ENCODE measurements at regions not wholly inside any gene's neighbourhood (a gene's known extent, or its start where the extent isn't known, plus 50 kb on each side); places are given as distances from the start of the nearest gene placed in this dataset.
"Not testable (repeated sequence)": the region's sequence is repeated elsewhere in the genome, so short reads cannot be mapped to it uniquely, and the experiment has no call there.

DNA sequence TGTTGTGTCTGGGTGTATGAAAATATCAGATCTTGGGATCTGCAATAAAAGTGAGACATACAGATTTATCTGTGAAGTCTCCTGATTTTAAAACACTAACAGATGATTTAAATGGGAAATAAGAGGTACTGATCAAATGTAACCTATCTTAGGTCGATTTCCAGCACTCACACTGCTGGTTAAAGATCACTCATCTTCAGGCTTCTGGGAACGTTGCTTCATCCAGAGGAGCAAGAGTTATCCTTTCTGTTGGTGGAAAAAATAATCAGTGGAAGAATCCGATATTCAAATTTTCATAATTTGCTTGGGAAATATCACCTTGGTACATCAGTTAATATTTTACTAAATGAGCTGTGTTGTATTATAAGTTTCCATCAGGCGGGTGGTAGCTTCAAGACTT lies 876.8 kb upstream of the WWC1 start:
- TF ChIP-seq, protein P1, sequence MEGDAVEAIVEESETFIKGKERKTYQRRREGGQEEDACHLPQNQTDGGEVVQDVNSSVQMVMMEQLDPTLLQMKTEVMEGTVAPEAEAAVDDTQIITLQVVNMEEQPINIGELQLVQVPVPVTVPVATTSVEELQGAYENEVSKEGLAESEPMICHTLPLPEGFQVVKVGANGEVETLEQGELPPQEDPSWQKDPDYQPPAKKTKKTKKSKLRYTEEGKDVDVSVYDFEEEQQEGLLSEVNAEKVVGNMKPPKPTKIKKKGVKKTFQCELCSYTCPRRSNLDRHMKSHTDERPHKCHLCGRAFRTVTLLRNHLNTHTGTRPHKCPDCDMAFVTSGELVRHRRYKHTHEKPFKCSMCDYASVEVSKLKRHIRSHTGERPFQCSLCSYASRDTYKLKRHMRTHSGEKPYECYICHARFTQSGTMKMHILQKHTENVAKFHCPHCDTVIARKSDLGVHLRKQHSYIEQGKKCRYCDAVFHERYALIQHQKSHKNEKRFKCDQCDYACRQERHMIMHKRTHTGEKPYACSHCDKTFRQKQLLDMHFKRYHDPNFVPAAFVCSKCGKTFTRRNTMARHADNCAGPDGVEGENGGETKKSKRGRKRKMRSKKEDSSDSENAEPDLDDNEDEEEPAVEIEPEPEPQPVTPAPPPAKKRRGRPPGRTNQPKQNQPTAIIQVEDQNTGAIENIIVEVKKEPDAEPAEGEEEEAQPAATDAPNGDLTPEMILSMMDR (conservative IDR thresholded peaks at IDR 0.05): no peak
- H3K27ac ChIP-seq: no peak overlapping the region

DNA sequence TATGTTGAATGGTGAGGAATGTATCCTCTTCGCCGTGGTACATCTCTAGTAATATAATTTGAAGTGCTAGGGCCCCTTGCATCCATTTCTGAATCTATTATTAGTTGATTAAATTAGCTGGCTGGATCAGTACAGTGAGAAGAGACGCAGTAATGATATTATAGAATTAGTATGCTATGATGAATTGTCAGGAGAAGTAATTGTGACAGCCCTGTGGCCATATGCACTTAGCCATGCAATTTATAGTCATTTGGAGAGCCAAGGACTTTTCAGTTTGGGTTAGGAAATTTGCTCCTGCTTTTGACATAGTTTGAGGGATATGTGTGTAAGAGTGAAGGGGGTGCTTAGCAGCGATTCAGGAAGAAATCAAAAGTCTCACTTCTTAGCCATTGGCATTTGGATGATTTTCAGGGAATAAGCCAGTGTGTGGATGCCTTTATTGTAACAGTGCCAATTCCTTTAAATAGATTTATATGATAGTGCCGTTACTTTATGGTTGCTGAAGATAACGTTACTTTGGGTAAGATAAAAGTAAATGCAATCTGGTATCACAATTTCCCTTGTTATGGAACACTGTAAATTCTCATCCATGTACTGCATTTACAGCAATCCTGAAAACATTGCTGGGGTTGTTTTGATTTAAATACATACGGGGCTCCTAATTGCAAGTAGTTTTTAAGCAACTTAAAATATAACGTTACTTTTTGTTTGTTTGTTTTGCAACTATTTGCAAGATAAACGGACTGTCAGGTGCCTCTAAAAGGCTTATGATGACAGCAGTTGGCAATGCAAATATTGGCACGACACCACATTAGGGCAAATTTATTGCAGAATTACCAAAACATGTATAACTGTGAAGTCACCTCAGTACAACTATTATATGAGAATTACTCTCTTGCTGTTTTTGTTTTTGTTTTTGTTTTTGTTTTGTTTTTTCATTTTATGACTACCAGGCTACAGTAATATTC lies 875.4 kb upstream of the WWC1 start:
- H3K27ac ChIP-seq: no peak overlapping the region
- TF ChIP-seq, protein P1 (conservative IDR thresholded peaks at IDR 0.05): no peak

DNA sequence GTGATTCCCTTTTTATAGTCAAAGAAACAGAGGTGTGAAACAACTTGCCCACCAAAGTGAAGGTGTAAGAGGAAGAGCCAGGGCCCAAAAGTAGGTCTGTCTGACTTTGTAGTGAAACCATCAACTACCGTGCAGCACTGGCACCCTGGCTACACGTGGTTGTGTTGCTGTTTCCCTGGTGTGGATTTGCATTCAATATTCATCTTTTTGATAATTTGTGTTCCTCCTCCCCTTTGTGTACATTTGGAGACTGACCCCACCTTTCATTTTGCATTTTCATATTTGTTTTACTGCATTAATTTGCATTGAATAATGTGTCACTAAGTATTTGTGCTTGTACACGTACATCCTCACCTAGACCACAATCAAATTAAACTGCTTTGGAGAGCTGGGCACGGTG lies 873.8 kb upstream of the WWC1 start:
- TF ChIP-seq, protein P1 (conservative IDR thresholded peaks at IDR 0.05): no peak
- no peak overlapping the region for H3K27ac ChIP-seq

DNA sequence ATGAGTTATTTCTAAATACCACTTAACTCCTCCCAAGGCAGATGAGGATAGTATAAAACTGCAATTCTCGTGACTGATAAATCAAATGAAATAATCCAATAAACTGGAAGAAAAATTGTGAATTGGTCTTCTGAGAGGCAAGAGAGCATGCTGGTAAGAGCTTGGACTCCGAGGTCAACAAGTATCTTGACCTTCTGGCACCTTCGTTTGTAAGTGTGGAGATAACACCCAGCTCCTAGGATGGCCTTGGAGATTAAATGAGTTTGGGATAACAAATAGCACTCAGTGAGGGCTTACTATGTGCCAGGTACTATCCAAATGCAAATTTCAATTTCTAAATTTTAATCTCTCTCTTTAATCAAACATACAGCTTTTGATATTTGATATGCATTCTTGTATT lies 866.3 kb upstream of the WWC1 start:
- H3K27ac ChIP-seq: no peak overlapping the region
- TF ChIP-seq, protein P1 (conservative IDR thresholded peaks at IDR 0.05): no peak

DNA sequence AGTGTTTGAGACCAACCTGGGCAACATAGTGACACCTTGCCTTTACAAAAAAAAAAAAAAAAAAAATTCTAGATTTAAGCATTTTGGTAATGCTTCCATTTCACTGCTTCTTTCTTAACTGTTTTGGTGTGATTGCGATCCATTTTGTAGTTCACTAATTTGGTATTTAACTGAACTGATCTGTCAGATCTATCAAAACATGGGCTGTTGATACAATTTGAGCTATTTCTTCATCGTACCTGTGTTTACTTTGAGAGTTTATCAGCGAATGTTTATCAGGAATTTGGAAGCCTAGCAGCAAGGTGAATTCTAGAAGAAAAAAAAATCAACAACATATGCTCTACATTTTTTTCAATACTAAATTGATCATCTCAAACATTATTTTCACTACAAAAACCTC lies 864.9 kb upstream of the WWC1 start:
- TF ChIP-seq, protein P1 (conservative IDR thresholded peaks at IDR 0.05): no peak
- no peak overlapping the region for H3K27ac ChIP-seq

DNA sequence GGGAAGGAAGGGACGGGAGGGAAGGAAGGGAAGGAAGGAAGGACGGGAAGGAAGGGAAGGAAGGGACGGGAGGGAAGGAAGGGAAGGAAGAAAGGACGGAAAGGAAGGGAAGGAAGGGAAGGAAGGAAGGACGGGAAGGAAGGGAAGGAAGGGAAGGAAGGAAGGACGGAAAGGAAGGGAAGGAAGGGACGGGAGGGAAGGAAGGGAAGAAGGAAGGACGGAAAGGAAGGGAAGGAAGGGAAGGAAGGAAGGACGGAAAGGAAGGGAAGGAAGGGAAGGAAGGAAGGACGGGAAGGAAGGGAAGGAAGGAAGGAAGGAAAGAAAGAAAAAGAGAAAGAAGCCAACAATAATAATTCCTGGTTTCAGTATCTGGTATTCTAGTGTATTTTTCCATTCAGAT lies 863.8 kb upstream of the WWC1 start:
- not testable (repeated sequence) for H3K27ac ChIP-seq

DNA sequence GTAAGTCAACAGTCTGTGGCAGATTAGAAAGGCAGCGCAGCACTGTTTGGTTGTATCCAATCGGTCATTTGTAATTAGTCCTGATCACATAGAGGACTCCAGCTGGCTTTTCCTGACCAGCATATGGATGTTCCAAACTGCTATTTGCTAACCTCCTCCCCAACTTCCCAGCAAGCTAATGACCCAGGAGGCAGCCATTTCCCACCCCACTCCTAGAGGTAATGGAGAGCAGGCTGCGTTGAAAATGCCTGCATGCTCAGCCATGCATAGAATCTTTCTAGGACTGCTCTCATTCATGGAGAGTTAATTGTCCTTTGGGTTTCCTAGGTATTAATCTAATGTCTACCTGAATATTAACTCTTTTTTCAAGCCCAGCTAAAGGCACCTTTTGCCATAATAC lies 850.6 kb upstream of the WWC1 start:
- H3K27ac ChIP-seq: no peak overlapping the region
- TF ChIP-seq, protein P1 (conservative IDR thresholded peaks at IDR 0.05): no peak

DNA sequence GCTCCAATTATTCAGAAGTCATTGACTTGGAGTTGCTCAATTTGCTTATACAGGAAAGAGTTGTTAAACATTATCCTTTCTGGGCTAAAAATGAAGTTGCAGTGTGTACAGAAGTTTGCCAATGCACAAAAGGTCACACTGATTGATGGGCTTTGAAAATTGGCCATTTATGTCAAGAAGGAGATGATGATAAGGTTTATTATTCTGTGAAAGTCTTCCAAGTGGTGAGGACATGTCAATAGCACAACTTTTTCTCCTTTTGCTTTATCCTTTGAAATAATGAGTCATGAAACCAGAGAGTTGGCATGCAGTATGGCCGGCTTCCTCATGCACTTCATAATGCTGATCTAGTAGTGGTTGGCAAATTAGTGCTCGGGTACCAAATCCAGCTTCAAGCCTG lies 848.5 kb upstream of the WWC1 start:
- no peak overlapping the region for H3K27ac ChIP-seq
- TF ChIP-seq, protein P1 (conservative IDR thresholded peaks at IDR 0.05): no peak
